ENCODE measurements at regions not wholly inside any gene's neighbourhood (a gene's known extent, or its start where the extent isn't known, plus 50 kb on each side); places are given as distances from the start of the nearest gene placed in this dataset.

DNA sequence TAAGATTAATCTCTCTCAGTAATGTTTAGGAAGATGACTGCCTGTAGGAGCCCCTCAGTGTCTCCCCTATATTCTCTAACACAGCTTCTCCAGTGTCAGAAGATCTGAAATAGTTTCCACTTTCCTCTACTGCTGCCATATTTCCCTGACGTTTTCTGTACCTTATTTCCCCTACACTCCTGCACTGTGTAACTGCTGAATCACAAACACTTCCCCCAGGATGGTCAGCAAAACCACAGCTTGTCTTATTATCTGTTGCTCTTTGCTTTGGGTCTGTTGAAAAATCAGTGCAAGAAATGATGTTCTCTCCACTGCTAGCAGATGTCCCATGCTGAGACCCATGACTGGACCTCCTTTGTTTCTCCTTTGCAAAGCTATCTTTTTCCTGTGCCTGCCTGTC, 441.7 kb downstream of the EPHA4 start:
- TF ChIP-seq, protein P1, sequence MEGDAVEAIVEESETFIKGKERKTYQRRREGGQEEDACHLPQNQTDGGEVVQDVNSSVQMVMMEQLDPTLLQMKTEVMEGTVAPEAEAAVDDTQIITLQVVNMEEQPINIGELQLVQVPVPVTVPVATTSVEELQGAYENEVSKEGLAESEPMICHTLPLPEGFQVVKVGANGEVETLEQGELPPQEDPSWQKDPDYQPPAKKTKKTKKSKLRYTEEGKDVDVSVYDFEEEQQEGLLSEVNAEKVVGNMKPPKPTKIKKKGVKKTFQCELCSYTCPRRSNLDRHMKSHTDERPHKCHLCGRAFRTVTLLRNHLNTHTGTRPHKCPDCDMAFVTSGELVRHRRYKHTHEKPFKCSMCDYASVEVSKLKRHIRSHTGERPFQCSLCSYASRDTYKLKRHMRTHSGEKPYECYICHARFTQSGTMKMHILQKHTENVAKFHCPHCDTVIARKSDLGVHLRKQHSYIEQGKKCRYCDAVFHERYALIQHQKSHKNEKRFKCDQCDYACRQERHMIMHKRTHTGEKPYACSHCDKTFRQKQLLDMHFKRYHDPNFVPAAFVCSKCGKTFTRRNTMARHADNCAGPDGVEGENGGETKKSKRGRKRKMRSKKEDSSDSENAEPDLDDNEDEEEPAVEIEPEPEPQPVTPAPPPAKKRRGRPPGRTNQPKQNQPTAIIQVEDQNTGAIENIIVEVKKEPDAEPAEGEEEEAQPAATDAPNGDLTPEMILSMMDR (IDR thresholded peaks at IDR 0.05): no peak
- no peak for TF ChIP-seq POLR2A (IDR thresholded peaks at IDR 0.05)

Data from thyroid gland (tissue), 4 donors.